ENCODE measurements at regions not wholly inside any gene's neighbourhood (a gene's known extent, or its start where the extent isn't known, plus 50 kb on each side); places are given as distances from the start of the nearest gene placed in this dataset.
"Not testable (repeated sequence)": the region's sequence is repeated elsewhere in the genome, so short reads cannot be mapped to it uniquely, and the experiment has no call there.

DNA sequence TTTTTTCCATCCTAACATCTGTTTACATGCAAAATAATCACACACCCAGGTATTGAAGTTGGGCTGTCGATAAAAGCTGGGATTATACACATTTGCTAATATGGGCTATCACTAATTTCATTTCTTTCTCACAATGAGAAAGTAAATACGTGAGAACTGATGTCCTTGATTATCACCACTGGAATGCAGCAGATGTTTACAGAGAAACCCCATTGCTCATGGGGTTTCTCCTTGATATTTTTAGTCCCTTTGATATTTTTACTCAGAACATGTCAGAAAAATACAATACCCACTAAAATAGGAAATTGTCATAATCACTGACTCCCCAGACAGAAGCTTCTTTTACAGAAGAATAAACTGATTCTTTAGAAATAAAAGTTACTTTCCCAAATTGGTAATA is 535.1 kb upstream of the CCDC54 start:
- no peaks in the 10 kb centered on the region for H3K4me1 ChIP-seq
- DNase-seq, result no peak
- TF ChIP-seq POLR2A (IDR thresholded peaks at IDR 0.05), result no peak
- TF ChIP-seq, protein P1, sequence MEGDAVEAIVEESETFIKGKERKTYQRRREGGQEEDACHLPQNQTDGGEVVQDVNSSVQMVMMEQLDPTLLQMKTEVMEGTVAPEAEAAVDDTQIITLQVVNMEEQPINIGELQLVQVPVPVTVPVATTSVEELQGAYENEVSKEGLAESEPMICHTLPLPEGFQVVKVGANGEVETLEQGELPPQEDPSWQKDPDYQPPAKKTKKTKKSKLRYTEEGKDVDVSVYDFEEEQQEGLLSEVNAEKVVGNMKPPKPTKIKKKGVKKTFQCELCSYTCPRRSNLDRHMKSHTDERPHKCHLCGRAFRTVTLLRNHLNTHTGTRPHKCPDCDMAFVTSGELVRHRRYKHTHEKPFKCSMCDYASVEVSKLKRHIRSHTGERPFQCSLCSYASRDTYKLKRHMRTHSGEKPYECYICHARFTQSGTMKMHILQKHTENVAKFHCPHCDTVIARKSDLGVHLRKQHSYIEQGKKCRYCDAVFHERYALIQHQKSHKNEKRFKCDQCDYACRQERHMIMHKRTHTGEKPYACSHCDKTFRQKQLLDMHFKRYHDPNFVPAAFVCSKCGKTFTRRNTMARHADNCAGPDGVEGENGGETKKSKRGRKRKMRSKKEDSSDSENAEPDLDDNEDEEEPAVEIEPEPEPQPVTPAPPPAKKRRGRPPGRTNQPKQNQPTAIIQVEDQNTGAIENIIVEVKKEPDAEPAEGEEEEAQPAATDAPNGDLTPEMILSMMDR (IDR thresholded peaks at IDR 0.05), result no peak

GRCh38 chr3:106844638-106845037 is 532.6 kb upstream of the CCDC54 start:
- intact Hi-C loops (cut with DNase I; ENCODE audit: low total_unique reads), result no loop called here

More for the DNA sequence above, 535.1 kb upstream of the CCDC54 start:
- Histone ChIP-seq H3K27me3 (no peaks in the 10 kb centered on the region), H3K36me3 (no peaks in the 10 kb centered on the region), H3K4me3 (no peak overlapping the region), H3K9me3 (no peaks in the 10 kb centered on the region), H3K27ac (no peak overlapping the region)
- intact Hi-C loops (cut with DNase I; ENCODE audit: low total_unique reads), result no loop called here

DNA sequence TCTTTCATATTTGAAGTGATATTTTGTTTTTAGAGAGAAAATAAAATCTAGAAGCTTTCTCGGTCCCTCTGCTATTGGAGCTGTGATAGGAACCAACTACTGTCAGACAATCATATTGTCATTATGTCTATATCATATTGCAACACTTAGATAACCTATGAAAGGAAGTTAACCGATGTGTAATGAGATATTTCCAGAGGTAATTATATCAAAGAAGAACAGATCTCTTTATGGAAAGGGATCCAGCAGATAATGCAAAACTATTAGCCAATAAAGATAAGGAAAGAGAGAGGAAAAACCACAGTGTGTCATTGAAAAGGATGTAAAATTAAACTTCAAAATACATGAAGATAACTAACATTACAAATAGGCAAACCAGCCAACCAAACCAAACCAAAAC is 529.1 kb upstream of the CCDC54 start:
- no peak for DNase-seq
- H3K36me3 ChIP-seq, result no peaks in the 10 kb centered on the region
- TF ChIP-seq, protein P1 (IDR thresholded peaks at IDR 0.05), result no peak
- no peak for TF ChIP-seq POLR2A (IDR thresholded peaks at IDR 0.05)
- H3K9me3 ChIP-seq, result no peaks in the 10 kb centered on the region
- intact Hi-C loops (cut with DNase I; ENCODE audit: low total_unique reads), result no loop called here
- H3K4me1 ChIP-seq, result no peaks in the 10 kb centered on the region
- H3K4me3 ChIP-seq, result no peak overlapping the region
- H3K27me3 ChIP-seq, result no peaks in the 10 kb centered on the region
- H3K27ac ChIP-seq, result no peak overlapping the region

More at GRCh38 chr3:106844638-106845037, 532.6 kb upstream of the CCDC54 start:
- no peaks in the 10 kb centered on the region for H3K9me3 ChIP-seq
- no peak overlapping the region for H3K27ac ChIP-seq
- DNase-seq, result no peak
- no peaks in the 10 kb centered on the region for H3K4me1 ChIP-seq
- no peaks in the 10 kb centered on the region for H3K27me3 ChIP-seq
- TF ChIP-seq POLR2A (IDR thresholded peaks at IDR 0.05), result no peak
- TF ChIP-seq, protein P1 (IDR thresholded peaks at IDR 0.05), result no peak
- no peak overlapping the region for H3K4me3 ChIP-seq
- H3K36me3 ChIP-seq, result no peaks in the 10 kb centered on the region

DNA sequence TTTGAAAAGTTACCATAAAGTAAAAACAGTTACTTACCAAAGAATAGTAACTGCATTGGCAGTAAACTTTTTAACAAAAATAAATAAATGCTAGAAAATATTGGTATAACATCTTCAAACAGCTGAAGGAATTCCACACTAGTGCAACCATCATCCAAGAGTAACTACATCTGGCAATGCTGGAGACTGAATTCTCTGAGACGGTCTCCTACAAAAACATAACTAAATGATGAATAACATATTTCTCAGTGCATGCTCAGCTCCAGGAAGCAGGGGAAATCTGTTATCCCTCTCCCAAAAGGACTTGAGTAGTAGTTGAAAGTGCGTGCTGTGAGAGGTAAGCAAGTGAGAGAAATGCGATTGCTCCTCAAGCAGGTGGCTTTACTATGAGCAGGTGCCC is 526.8 kb upstream of the CCDC54 start:
- Histone ChIP-seq H3K4me1 (no peaks in the 10 kb centered on the region), H3K27me3 (no peaks in the 10 kb centered on the region), H3K36me3 (no peaks in the 10 kb centered on the region), H3K4me3 (no peak overlapping the region), H3K9me3 (no peaks in the 10 kb centered on the region), H3K27ac (no peak overlapping the region)
- TF ChIP-seq, protein P1 (IDR thresholded peaks at IDR 0.05), result no peak
- no peak for TF ChIP-seq POLR2A (IDR thresholded peaks at IDR 0.05)
- no peak for DNase-seq
- intact Hi-C loops (cut with DNase I; ENCODE audit: low total_unique reads), result no loop called here

GRCh38 chr3:106858321-106858720 is 518.9 kb upstream of the CCDC54 start:
- H3K4me3 ChIP-seq; intact Hi-C loops (cut with DNase I; ENCODE audit: low total_unique reads); H3K4me1 ChIP-seq; DNase-seq; H3K27ac ChIP-seq; H3K9me3 ChIP-seq; H3K27me3 ChIP-seq; H3K36me3 ChIP-seq: not testable (repeated sequence)

DNA sequence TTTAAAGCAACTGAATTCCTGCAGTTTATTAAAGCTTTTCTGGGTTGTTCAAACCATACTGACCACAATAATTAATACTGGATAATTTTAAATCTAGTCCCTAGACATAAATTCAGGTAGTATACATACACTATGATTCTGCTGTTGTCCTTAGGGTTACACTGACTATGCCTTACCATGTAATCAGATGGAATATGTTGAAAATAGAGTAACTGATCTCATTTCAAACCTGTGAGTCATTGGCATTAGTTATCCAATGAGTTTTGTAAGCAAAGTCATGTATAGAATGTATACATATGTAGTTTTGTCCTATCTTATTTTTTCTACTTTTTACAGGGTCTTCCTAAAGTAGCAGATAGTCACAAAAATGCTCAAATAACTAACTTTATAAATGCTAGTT is 517.1 kb upstream of the CCDC54 start:
- Histone ChIP-seq H3K36me3 (no peaks in the 10 kb centered on the region), H3K4me3 (no peak overlapping the region), H3K27ac (no peak overlapping the region), H3K9me3 (no peaks in the 10 kb centered on the region), H3K27me3 (no peaks in the 10 kb centered on the region), H3K4me1 (no peaks in the 10 kb centered on the region)
- TF ChIP-seq POLR2A (IDR thresholded peaks at IDR 0.05), result no peak
- TF ChIP-seq, protein P1 (IDR thresholded peaks at IDR 0.05), result no peak
- intact Hi-C loops (cut with DNase I; ENCODE audit: low total_unique reads), result no loop called here
- no peak for DNase-seq

All from uterus (tissue), 3 donors.